DMS 273 (cell line): ENCODE measurements at regions not wholly inside any gene's neighbourhood (a gene's known extent, or its start where the extent isn't known, plus 50 kb on each side); places are given as distances from the start of the nearest gene placed in this dataset.

Source experiments
- DNase-seq: peaks from one replicate; lab custom pipeline; 2025; ENCODE audit not compliant: unreplicated experiment; lab: John Stamatoyannopoulos, UW

DNA sequence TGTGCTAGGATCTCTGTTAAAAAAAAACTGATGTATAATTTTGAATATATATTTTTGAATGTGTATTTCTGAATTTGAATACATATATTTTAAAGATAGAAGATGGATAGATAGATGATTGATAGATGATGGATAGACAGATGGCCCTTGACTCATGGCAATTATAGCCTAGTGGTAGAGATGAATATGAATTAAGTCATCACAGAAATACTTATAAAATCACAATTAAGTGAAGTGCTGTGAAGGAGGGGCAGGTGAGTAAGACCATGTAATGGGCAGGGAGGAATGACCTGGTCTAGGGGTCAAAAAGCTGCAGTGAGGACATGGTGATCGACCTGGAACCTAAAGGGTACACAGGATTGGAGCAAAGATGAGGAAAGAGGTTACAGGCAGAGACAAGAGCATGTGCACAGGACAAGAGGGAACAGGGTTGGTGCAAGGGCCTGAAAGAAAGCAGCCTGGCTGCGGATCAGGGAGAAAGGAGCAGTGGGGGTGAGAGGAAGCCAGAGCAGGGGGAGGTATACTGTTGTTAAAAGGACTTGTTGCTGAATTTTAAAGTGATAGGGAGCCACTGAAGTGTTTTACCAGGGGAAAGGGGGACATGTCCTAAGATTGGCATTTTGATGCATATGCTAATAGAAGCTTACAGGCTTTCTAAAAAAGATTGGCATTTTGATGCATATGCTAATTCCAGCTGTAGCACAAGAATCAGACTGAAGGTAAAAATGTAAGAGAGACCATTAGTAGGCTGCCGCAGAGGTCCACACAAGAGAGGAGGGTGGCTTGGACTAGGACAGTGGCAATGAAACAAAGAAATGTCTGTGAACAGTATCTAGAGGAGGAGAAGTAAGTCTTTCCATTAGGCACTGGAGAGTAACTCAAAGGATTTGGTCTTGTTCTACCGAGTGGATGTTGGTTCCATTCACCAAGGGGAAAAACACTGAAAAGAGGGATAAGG, 527.8 kb downstream of the AGTPBP1 start:
- no peak for DNase-seq

DNA sequence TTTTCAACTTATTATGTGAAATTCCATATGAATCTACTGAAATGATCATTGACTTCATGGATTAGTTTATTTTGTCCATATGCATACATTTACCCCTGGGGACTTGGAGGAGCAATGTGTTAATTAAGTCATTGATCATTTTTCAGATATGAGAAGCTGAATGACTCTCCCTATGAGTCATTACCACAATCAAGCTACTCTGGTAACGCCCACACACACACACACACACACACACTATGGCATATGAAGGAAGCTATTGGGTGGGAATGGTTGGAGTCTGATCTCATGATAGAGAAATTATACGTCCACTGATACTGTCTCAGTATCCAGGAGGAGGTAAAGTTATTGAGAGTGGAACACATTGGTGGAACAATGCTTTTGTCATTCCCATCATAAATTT, 528.9 kb downstream of the AGTPBP1 start:
- peak; percentile 14 for DNase-seq

DNA sequence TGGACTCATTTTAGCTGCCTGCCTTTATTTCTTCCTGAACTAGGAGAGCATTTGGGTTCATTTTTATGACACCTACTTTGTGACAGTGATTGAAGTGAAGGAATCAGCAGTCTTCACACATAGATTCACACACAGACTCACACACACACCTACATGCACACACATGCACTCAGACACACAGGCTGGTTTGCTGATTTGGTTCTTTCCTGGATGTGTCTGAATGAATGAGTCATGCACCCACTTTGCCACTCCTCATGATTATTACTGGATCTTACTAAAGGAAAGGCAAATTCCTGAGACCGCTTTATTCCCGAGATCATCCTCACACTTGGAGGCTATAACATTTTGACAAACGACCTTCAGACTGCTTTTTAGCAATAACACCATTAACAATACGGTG, 529.5 kb downstream of the AGTPBP1 start:
- DNase-seq = no peak

DNA sequence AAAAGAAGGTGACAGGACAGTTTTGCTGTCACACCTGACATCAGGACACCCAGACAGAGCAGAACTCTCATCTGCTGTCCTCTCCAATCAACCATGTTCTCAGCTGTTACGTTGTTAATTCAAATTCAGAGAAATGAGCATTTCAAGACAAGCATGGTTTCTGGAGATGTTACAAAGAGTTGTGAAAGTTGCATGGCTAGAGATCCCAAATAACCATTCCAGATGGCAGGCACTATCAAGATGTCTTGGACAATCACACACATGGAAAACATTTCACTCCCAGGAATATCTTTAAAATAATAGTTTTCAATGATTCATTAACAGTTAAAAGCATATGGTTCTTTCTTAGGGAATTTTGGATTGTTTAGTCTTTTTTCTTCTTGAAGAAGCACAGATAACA, 533.1 kb downstream of the AGTPBP1 start:
- no peak for DNase-seq

DNA sequence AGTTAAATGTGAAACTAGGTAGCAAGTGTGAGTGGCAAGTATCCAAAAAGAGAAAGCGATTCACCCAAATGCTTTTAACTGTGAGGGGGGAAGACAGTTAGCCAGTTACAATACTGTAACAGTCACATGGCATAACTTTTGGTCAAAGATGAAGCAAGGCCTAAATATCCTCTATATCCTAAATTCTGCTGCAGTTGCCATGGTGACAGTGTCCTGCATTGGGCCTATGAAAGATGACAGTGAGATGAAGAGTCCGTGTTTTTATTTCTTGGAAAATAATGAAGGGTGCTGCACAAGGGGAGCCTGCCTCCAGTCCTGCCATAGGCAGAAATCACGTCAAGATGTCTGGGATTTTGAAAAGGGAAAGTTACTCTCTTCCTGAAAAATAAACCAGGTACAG, 534.6 kb downstream of the NTRK2 start:
- no peak for DNase-seq

DNA sequence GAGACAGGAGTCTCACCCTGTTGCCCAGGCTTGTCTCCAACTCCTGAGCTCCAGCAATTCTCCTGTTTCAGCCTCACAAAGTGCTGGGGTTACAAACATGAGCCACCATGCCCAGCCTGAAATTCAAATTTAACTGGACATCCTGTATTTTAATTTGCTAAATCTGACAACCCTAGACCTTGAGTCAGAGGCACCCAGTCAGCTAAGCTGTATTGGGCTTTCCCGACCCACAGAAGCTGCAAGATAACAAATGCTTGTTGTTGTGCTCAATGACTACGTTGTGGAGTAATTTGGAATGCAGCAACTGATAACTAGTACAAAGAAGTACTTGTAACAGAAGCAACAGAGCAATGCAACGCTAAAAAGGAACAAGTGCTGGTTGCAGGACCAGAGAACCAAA, 533.1 kb downstream of the NTRK2 start:
- DNase-seq = no peak

DNA sequence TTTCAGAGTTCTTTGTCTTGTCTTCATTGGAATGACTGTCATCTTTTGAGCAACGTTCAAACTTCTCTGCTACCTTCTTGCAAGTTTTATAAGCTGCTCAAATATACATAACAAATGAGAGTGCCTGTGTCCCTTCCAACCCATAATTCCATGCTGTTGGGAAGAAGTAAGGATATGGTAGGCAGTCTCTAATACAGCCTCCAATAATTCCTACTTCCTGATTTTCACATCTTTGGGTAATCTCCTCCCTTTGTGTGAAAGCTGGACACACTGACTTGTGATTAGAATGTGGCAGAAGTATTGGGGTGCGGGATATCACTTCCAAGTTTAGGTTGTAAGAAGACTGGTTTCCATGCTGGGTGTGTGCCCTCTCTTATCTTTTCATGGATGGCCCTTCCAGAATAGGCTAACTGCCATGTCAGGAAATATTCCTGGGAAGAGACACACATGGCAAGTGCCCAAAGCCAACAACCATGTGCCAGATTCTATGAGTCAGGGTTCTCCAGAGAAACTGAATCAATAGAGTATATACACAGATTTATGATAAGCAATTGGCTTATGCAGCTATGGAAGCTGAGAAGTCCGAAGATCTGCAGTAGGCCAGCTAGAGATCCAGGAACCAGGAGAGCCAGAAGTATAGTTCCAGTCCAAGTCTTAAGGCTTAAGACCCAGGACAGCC, 531.3 kb downstream of the NTRK2 start:
- DNase-seq = no peak

DNA sequence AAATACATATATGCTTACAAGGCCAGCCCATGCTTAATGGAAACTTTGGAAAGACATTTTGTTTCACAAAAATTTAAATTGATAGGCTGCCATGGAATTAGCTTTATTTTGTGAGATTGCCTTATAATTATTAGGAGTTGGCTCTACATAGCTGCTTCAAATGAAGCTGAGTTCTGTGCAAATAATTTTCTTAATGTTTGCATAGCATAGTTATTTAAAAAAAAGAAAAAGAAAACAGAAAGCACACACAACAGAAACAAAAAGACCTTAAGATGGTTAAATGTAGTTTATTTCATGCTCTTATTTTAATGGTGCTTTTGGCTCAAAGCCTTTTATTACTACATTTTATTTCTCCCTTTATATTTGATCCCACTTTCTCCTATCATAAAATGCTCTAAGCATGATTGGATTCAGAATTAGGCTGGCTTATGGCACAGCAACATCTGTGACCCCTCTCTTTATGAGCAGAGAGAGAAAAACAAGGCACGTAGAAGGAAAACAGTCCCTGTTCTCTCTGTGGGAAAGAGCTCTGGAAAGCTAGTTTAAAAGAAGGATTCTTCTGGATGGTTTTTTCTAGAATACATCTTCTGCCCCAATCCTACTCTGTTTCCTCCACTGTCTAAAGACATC, 530.5 kb downstream of the NTRK2 start:
- peak; percentile 2 for DNase-seq

DNA sequence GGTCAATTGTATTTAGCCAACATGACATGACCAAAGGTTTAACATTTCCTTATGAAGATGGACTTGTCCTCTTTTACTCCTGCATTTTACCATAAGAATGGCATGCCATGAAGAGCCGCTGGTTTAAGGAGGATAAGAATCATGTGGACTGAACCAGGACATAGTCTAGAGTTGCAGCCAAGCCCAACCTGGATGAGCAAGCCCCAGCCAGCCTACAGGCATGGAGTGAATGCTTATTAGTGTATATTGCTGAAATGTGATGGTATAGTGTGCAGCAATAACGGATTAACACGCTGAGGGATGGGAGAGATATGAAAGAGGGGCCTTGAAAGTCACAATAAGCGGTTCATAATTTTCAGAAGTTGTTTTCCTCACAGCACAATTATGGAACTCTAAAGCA, 523.2 kb downstream of the NTRK2 start:
- no peak for DNase-seq

DNA sequence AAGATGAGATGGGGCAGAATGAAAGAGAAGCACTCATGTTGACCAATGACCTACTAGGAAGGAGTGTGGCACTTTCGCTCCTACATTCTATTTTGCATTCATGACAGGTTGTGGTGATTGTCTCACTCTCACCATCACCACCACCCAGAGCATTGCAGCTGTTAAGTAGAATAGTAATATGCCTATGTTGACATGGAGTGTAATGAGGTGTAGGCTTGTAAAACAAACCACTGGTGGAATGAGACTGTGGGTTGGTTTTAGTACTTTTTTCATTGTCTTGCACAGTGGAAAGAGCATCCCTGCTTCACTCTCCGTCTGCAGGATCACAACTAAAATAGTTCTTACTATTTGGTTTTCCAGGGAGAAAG, 516.7 kb downstream of the NTRK2 start:
- DNase-seq = no peak

DNA sequence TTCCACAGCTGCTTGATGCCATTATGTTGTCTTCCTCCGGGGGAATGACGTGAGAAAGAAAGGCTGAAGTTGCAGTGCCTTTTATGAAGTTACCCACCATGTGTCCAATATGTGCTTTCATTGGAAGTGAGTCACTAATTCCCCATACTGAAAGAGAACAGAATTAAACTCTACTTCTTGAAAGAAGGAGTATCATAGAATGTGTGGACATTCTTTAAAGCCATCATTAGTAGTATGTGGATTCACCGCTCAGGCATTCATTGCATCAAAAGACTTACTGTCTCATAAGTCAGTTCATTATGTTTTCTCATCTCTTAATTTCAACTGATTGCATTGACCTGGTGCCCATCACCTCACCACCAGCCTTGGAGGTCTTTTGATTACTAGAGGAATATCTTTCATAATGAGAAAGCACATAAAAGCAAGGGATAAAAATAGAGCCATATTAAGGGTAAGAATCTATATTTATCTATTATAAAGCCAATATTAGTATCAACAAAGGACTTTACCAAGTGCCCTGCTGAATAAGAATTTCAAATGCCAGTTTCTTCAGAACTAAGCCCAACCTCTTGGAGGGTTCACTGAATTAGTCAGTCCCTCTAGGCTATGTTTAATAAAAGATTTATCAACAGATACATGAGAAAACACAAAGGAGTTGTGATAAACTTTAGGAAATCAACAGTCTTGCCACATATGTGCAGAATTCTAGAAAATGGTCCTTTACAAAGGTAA, 516.1 kb downstream of the NTRK2 start:
- no peak for DNase-seq

DNA sequence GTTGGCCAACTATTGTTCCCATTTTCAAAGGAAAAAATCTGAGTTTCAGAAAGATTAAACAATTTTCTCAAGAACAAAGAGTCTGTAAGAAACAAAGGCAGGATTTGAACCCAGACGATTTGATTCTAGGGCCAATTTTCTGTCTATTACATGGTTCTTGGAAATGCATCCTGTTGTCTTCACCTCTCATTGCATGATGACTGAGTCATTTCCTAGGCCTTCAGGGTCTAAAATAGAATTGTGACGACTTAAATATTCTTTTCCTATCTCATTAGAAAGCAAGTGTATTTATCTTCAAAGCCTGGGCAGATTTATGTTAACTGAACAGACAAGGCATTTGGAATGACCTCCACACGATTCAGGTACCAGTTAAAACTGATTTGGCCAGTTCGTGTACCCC, 512.9 kb downstream of the NTRK2 start:
- no peak for DNase-seq

DNA sequence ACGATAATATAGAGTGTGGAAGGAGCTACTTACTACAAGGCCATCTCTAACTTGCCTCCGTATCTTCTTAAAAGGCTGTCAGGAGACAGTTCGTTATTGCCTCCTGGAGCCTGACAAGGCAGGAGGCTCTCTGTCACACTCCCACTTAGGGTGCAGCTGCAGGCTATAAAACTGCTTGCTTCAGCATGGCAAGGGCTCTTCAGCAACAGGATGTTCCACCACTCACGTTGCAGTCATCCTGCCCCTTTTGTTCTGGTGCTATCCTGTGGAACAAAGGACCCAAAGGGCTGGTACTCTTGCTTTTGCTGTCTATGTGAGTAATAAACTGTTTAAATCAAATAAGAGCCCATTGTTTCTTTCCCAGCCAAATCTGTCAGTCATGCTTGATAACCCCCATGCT, 508.9 kb downstream of the NTRK2 start:
- no peak for DNase-seq

DNA sequence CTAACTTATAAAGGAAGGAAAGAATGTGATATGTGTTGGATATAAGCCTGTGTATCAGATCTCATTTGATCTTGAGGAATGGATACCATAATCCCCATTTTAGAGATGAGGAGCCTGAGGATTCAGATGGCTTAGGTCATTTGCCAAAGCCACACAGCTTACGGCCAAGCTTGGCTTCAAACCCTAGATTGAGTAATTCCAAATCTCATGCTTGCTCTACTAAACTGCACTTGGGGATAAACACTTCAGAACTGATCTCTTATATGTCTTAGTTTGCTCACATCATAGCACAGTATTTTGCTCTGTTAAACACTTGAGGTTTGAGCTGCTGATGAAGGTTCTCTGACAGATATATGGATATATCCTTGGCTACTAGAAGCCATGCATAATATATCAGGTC, 504.4 kb downstream of the NTRK2 start:
- no peak for DNase-seq

DNA sequence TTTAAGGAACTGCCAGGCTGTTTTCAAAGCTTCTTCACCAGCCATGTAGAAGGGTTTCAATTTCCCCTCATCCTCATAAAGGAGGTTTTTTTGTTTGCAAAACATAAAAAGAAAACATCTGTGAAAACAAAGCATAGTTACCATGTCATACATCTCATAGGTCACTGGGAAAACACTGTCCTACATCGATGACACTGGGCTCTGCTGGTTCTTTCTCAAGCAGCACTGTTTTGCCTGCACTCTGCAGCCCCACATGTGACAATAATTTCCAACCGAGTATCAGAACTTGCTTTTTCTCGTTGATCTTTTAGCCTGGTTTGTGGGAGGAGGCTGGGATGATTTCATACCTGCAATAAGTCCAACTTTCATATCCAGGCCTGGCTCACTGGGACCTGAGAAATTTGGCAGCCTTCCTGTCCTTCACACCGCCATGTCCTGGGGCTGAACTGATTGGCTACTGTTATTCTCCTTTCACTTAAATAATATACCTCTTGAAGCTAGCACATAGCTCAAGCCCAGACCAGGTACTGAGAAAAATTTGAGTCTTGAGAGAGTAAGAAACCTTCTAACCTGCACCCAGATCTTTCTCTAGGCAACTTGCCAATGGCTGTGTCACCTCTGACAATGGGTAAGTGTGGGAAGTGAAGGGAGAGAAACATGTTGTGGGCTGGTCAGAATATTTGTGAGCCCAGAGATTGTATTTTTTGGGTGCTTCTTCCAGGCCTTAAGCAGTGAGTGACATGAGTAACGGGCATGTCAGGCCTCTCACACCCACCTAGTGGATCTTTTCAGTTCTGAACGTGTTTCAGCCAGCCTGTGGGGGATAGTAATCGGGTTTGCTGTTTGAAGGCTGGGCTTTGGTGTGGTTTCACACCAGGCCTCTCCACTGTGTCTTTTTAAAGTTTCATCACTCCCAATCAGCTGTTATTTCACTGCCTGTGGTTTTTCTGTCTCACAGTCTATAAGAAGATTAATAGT, 502.8 kb downstream of the NTRK2 start:
- no peak for DNase-seq

DNA sequence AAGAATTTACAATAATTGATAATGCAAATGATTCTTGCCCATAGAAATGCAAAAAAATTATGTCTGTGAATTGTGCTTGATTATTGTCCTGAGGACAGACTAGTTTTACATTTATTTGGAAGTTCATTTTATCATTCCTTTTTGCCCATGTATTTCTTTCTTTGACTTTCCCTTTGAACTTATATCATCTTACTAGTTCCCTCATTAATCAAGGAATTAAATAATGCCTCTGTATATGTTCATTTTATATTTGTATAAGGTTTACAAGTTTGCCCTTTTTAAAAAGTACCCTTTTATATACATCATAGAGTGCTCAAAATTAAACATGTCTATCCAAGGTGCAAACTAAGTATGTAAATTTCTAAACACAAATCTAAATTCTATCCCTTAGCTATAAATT, 501.6 kb downstream of the NTRK2 start:
- no peak for DNase-seq

DNA sequence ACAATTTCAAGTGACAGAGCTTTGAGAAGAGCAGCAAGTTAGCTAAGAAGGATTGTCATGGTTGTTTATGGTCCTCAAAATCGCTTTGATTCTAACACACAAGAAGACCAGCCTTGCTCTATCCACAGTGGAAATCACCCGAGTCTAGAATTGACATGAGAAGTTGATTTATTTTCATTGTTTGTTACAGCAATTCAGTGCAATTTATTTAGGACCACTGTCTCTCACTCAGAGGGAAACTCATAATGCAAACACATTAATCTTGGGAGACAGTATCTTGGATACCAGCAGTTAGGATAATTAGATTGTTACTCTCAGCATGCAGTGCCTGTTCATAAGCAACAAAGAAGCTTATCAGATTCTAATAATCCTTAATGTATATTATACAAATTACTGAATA, 498.9 kb downstream of the NTRK2 start:
- DNase-seq = no peak

DNA sequence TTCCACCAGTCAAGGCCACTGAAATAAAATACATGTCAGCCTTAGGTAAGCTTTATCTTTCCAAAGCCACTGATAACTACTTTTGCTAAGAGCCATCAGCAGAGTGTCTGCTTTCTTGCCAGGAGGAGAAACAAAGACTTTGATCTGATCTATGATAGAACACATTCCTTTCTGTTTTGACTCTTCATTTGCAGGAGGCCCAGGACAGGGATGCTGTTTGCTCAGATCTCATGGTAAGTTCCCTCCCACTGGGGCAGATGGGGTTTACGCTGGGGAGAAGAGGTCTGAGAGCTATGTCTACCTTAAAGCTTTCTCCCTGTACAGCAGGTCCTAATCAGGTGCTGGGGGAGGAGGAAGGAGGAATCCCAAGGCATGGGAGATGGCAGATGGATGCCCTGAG, 497.6 kb downstream of the NTRK2 start:
- DNase-seq = no peak

DNA sequence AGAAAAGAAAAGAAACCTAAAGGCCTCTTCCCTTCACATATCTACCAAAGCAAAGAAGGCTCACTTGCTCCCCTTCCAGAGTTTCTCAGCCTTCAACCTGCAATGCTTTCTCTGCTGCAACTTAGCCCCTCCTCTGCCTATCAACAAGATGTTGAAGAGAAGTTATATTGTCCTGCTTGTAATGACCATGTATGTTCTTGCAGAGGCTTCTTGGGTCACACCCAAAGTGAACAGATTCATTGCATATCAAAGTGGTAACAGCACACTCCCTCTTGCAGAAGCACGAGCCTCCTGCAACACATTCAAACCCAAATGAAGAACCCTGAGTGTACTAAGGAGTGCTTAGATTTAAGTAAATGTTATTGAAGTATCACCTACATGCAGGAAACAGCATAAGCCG, 494.3 kb downstream of the NTRK2 start:
- DNase-seq = no peak

DNA sequence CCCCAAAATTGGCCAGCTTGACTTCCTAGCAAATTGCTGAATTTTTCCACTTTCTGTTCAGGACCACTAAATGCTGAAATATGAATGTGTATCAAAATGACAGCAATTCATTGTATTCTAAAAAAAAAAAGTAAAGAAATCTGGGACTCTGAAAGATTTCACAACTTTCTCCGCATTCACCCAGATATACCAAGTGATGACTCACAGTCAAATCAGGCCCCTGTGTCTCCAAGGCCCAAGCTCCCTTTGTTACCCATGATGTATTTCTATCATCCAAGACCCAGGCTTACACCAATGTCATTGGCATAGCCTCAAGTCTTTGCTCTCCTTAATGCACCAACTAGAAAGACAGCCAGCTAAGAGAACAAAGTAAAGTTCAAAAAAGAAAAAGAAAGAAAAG, 493.9 kb downstream of the NTRK2 start:
- no peak for DNase-seq
